H1 (cell line): ENCODE measurements at regions not wholly inside any gene's neighbourhood (a gene's known extent, or its start where the extent isn't known, plus 50 kb on each side); places are given as distances from the start of the nearest gene placed in this dataset.

ENCODE experiments used
- CTCF ChIA-PET: fragments of 300-600 bp; sonication (Branson Sonifier 250); formaldehyde crosslinking; loops from one replicate; lab custom pipeline; 2021; ENCODE audit not compliant: partially characterized antibody; lab: Charles Lee
- POLR2A ChIA-PET: fragments of 300-600 bp; sonication (Branson Sonifier 250); formaldehyde crosslinking; loops from one replicate; lab custom pipeline; 2021; ENCODE audit warnings: inconsistent platforms; ENCODE audit not compliant: partially characterized antibody; lab: Charles Lee
- DNase-seq, 2 experiments: peaks; one replicate each; pipeline versions ENCODE4 v3.0.0 to v3.0.0-alpha.2; 2010 to 2022; ENCODE audit warnings: low spot score in 2 of 2, low read depth in 1 of 2, mixed read lengths in 1 of 2
- FAIRE-seq: peaks from 2 replicates; lab custom pipeline; 2011; peaks lifted over from hg19 to GRCh38; lab: Jason Lieb, UNC
- H2AFZ ChIP-seq: 2 replicates; pipeline ENCODE4 v1.8.1; 2012; ENCODE audit warnings: low read length, inconsistent platforms
- H2AK5ac ChIP-seq: 2 replicates; pipeline ENCODE4 v1.6.1; 2013; ENCODE audit warnings: low read depth, low read length
- H2BK120ac ChIP-seq: replicated peaks from 2 replicates; pipeline ENCODE3; 2013; ENCODE audit warnings: low read depth, low read length, inconsistent platforms
- H2BK12ac ChIP-seq: 2 replicates; pipeline ENCODE4 v1.6.1; 2013; ENCODE audit warnings: low read depth, low read length
- H2BK15ac ChIP-seq: 2 replicates; pipeline ENCODE4 v1.6.1; 2013; ENCODE audit warnings: low read length
- H2BK20ac ChIP-seq: 2 replicates; pipeline ENCODE4 v1.6.1; 2013; ENCODE audit warnings: low read length
- H2BK5ac ChIP-seq: 2 replicates; pipeline ENCODE4 v1.6.1; 2013; ENCODE audit warnings: low read depth, low read length
- H3K14ac ChIP-seq: 2 replicates; pipeline ENCODE4 v1.6.1; 2013; ENCODE audit warnings: inconsistent platforms; ENCODE audit not compliant: insufficient read length
- H3K18ac ChIP-seq: 2 replicates; pipeline ENCODE4 v1.6.1; 2013; ENCODE audit warnings: low read length; ENCODE audit errors: extremely low read depth
- H3K23ac ChIP-seq: 2 replicates; pipeline ENCODE4 v1.6.1; 2013; ENCODE audit warnings: inconsistent platforms; ENCODE audit not compliant: insufficient read length
- H3K23me2 ChIP-seq: 2 replicates; pipeline ENCODE4 v1.6.1; 2013; ENCODE audit warnings: low read depth, low read length
- H3K27ac ChIP-seq: 2 replicates; pipeline ENCODE4 v1.6.1; 2011; ENCODE audit warnings: low read depth, low read length, inconsistent platforms
- H3K27me3 ChIP-seq, 4 experiments: replicated peaks in 1 of 4; 1 replicate in 1 of 4; 2 replicates in 3 of 4; pipeline versions ENCODE4 v1.6.1 to v1.8.1; 2011 to 2013; ENCODE audit warnings: low read length in 3 of 4, mild to moderate bottlenecking in 3 of 4, inconsistent platforms in 2 of 4, mixed read lengths in 2 of 4, moderate library complexity in 1 of 4; ENCODE audit not compliant: control insufficient read depth in 3 of 4, insufficient read depth in 3 of 4; ENCODE audit errors: extremely low read depth in 1 of 4
- H3K36me3 ChIP-seq, 4 experiments: 2 replicates each; pipeline versions ENCODE4 v1.6.1 to v1.8.1; 2011 to 2013; ENCODE audit warnings: mild to moderate bottlenecking in 4 of 4, low read length in 3 of 4, moderate library complexity in 2 of 4, control low read depth in 1 of 4, inconsistent platforms in 1 of 4; ENCODE audit not compliant: insufficient read depth in 4 of 4, control insufficient read depth in 2 of 4
- H3K4ac ChIP-seq: replicated peaks from 2 replicates; pipeline ENCODE3; 2013; ENCODE audit warnings: low read length, low read depth, mixed read lengths, inconsistent platforms; ENCODE audit not compliant: insufficient read length
- H3K4me1 ChIP-seq, 4 experiments: replicated peaks in 1 of 4; 1 replicate in 1 of 4; 2 replicates in 3 of 4; pipeline versions ENCODE4 v1.6.1 to v1.8.1; 2011 to 2013; ENCODE audit warnings: low read length in 3 of 4, inconsistent platforms in 2 of 4, mixed read lengths in 1 of 4; ENCODE audit not compliant: insufficient read depth in 4 of 4, control insufficient read depth in 3 of 4
- H3K4me2 ChIP-seq, 2 experiments: 2 replicates each; pipeline versions ENCODE4 v1.6.1 to v1.8.1; 2011 to 2013; ENCODE audit warnings: low read depth in 2 of 2, low read length in 2 of 2, control low read depth in 1 of 2, inconsistent platforms in 1 of 2, mild to moderate bottlenecking in 1 of 2; ENCODE audit not compliant: insufficient read depth in 1 of 2
- H3K4me3 ChIP-seq, 4 experiments: fragments of 200-600, 300-600 bp in 1 of 4; sonication (generic), shearing (Covaris generic), sonication (Bioruptor Twin) in 1 of 4; 2 replicates each; pipeline versions ENCODE4 v1.5.1 to v1.8.1; 2011 to 2016; ENCODE audit warnings: low read length in 4 of 4, low read depth in 3 of 4, control low read depth in 2 of 4, inconsistent platforms in 2 of 4, mild to moderate bottlenecking in 2 of 4, mixed read lengths in 1 of 4, moderate library complexity in 1 of 4; ENCODE audit not compliant: insufficient read depth in 2 of 4; ENCODE audit errors: extremely low read depth in 1 of 4
- H3K56ac ChIP-seq: replicated peaks from 2 replicates; pipeline ENCODE3; 2013; ENCODE audit warnings: low read depth, mild to moderate bottlenecking, mixed read lengths, low read length, inconsistent platforms; ENCODE audit not compliant: insufficient read length
- H3K79me1 ChIP-seq: 2 replicates; pipeline ENCODE4 v1.6.1; 2013; ENCODE audit warnings: low read depth, low read length, control low read depth
- H3K79me2 ChIP-seq, 2 experiments: 2 replicates each; pipeline versions ENCODE4 v1.6.1 to v1.8.1; 2012 to 2013; ENCODE audit warnings: low read length in 2 of 2, mild to moderate bottlenecking in 2 of 2, inconsistent platforms in 1 of 2; ENCODE audit not compliant: insufficient read depth in 2 of 2, control insufficient read depth in 1 of 2
- H3K9ac ChIP-seq, 4 experiments: replicated peaks in 1 of 4; 1 replicate in 1 of 4; 2 replicates in 3 of 4; pipeline versions ENCODE4 v1.6.1 to v1.8.1; 2011 to 2013; ENCODE audit warnings: low read depth in 3 of 4, low read length in 3 of 4, control low read depth in 2 of 4, mild to moderate bottlenecking in 2 of 4, moderate library complexity in 2 of 4, inconsistent platforms in 1 of 4; ENCODE audit errors: extremely low read depth in 1 of 4
- H3K9me3 ChIP-seq, 2 experiments: 2 replicates each; pipeline versions ENCODE4 v1.6.1 to v1.8.1; 2012 to 2013; ENCODE audit warnings: mild to moderate bottlenecking in 2 of 2, moderate library complexity in 2 of 2, control low read depth in 1 of 2, inconsistent platforms in 1 of 2, low read depth in 1 of 2, low read length in 1 of 2, mixed read lengths in 1 of 2; ENCODE audit not compliant: insufficient read depth in 2 of 2
- H4K20me1 ChIP-seq, 2 experiments: replicated peaks in 1 of 2; 2 replicates each; pipeline versions ENCODE3 to v1.8.1; 2011 to 2013; ENCODE audit warnings: inconsistent platforms in 2 of 2, low read length in 2 of 2, mild to moderate bottlenecking in 1 of 2; ENCODE audit not compliant: insufficient read depth in 2 of 2, control insufficient read depth in 1 of 2
- H4K5ac ChIP-seq: 2 replicates; pipeline ENCODE4 v1.6.1; 2013; ENCODE audit warnings: low read length, low read depth, mixed read lengths, inconsistent platforms; ENCODE audit not compliant: insufficient read length
- H4K8ac ChIP-seq: 2 replicates; pipeline ENCODE4 v1.8.0; 2013; ENCODE audit warnings: mild to moderate bottlenecking, moderate library complexity, low read length, inconsistent platforms; ENCODE audit not compliant: insufficient read depth; ENCODE audit errors: extremely low read depth
- H4K91ac ChIP-seq: replicated peaks from 2 replicates; pipeline ENCODE3; 2013; ENCODE audit warnings: low read length, mixed read lengths, inconsistent platforms; ENCODE audit not compliant: insufficient read length
- ATF2 ChIP-seq: IDR thresholded peaks from 2 replicates; pipeline ENCODE4 v1.6.1; 2012; ENCODE audit warnings: low read length, inconsistent platforms
- ATF3 ChIP-seq: IDR thresholded peaks from 2 replicates; pipeline ENCODE4 v1.6.1; 2011; ENCODE audit warnings: low read depth, mild to moderate bottlenecking, low read length; ENCODE audit not compliant: insufficient read depth
- CREB1 ChIP-seq: IDR thresholded peaks from 2 replicates; pipeline ENCODE4 v1.6.1; 2012; ENCODE audit warnings: inconsistent platforms
- EZH2 ChIP-seq: fragments of 200-600 bp; sonication (generic); IDR thresholded peaks from 2 replicates; pipeline ENCODE4 v1.7.1; 2012; ENCODE audit warnings: low read depth, mild to moderate bottlenecking, moderate library complexity, low read length, inconsistent platforms; ENCODE audit not compliant: severe bottlenecking
- GABPA ChIP-seq: IDR thresholded peaks from 2 replicates; pipeline ENCODE4 v1.6.1; 2011; ENCODE audit warnings: mild to moderate bottlenecking, low read length, moderate library complexity, borderline replicate concordance; ENCODE audit not compliant: insufficient read depth
- KDM1A ChIP-seq: fragments of 200-600, 300-600 bp; sonication (generic); IDR thresholded peaks from 2 replicates; pipeline ENCODE4 v1.7.1; 2016; ENCODE audit warnings: mild to moderate bottlenecking, low read length, borderline replicate concordance
- KDM4A ChIP-seq: IDR thresholded peaks from one replicate; pipeline ENCODE4 v1.7.1; 2012; ENCODE audit warnings: low read depth, mild to moderate bottlenecking, moderate library complexity, low read length, inconsistent platforms; ENCODE audit not compliant: severe bottlenecking
- NRF1 ChIP-seq: IDR thresholded peaks from 2 replicates; pipeline ENCODE4 v1.6.1; 2011; ENCODE audit warnings: mild to moderate bottlenecking, low read depth, low read length, improper control_type of control experiment
- SAP30 ChIP-seq: fragments of 300-600 bp; sonication (generic); IDR thresholded peaks from 2 replicates; pipeline ENCODE4 v1.7.1; 2012; ENCODE audit warnings: low read length, moderate library complexity, mild to moderate bottlenecking, inconsistent platforms; ENCODE audit not compliant: insufficient read depth, insufficient replicate concordance
- SP2 ChIP-seq: IDR thresholded peaks from 2 replicates; pipeline ENCODE4 v1.6.1; 2012; ENCODE audit warnings: mild to moderate bottlenecking, low read length, inconsistent platforms
- SUZ12 ChIP-seq: fragments of 200-600 bp; sonication (generic); IDR thresholded peaks from 2 replicates; pipeline ENCODE4 v1.6.1; 2012; ENCODE audit warnings: mild to moderate bottlenecking, inconsistent platforms, low read length, moderate library complexity, mixed read lengths
- WGBS, 2 experiments: shearing (Covaris generic) in 1 of 2; methylation state at CpG; one replicate each; pipeline versions ENCODE4 v1.1.6 to v1.1.7; 2013 to 2015; ENCODE audit warnings: low lambda C conversion rate in 2 of 2, mixed read lengths in 2 of 2, inconsistent platforms in 1 of 2, low coverage in 1 of 2, missing lambda C conversion rate in 1 of 2; ENCODE audit not compliant: insufficient replicate concordance in 2 of 2, insufficient coverage in 1 of 2, insufficient read length in 1 of 2; ENCODE audit errors: extremely low coverage in 1 of 2, missing lambda C conversion rate in 1 of 2; 5-methylcytosine and 5-hydroxymethylcytosine counted together
- TF ChIP-seq, protein P1 (sequence below): IDR thresholded peaks from 2 replicates; pipeline ENCODE4 v1.6.1; 2012; ENCODE audit warnings: inconsistent platforms

- Histone ChIP-seq H3K4me1 (no peaks in the 10 kb centered on the region), H3K18ac (no peak overlapping the region), H3K27ac (no peak overlapping the region), H2BK20ac (no peak overlapping the region), H3K36me3 (no peaks in the 10 kb centered on the region), H2BK12ac (no peak overlapping the region), H3K23ac (no peak overlapping the region), H4K20me1 (no peaks in the 10 kb centered on the region), H2AFZ (no peak overlapping the region), H3K9me3 (no peaks in the 10 kb centered on the region), H3K4me3 (no peak overlapping the region), H4K5ac (no peak overlapping the region), H3K27me3 (no peaks in the 10 kb centered on the region), H2BK120ac (no peak overlapping the region), H3K9ac (no peak overlapping the region), H4K91ac (no peak overlapping the region), H3K79me1 (no peaks in the 10 kb centered on the region), H2BK15ac (no peak overlapping the region), H2BK5ac (no peak overlapping the region), H3K23me2 (no peaks in the 10 kb centered on the region), H2AK5ac (no peak overlapping the region), H3K4me2 (no peak overlapping the region), H3K4ac (no peak overlapping the region), H3K56ac (no peak overlapping the region), H3K79me2 (no peaks in the 10 kb centered on the region), H4K8ac (no peak overlapping the region), H3K14ac (no peak overlapping the region)
- FAIRE-seq = no peak
- no peak for TF ChIP-seq EZH2
- no peak for TF ChIP-seq SP2
- TF ChIP-seq KDM4A = no peak
- TF ChIP-seq NRF1 = no peak
- TF ChIP-seq, protein P1, sequence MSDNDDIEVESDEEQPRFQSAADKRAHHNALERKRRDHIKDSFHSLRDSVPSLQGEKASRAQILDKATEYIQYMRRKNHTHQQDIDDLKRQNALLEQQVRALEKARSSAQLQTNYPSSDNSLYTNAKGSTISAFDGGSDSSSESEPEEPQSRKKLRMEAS = no peak
- TF ChIP-seq SUZ12 = no peak
- TF ChIP-seq SAP30 = no peak
- TF ChIP-seq GABPA = no peak
- TF ChIP-seq KDM1A = no peak
- TF ChIP-seq ATF3 = no peak
- TF ChIP-seq CREB1 = no peak
- TF ChIP-seq ATF2 = no peak
- ChIA-PET POLR2A (no interaction called here), CTCF (no interaction called here)
- 96% methylated on average over 1 of the region's 1 CpG; no CpG with 5 or more reads in 1 of the 2 experiments for WGBS, 2 experiments
- DNase-seq = no peak
These were observed 358.0 kb downstream of the MSX2 start for GRCh38 chr5:175082346-175082745.
